ENCODE measurements at regions not wholly inside any gene's neighbourhood (a gene's known extent, or its start where the extent isn't known, plus 50 kb on each side); places are given as distances from the start of the nearest gene placed in this dataset.

- TF ChIP-seq CTCF (conservative IDR thresholded peaks at IDR 0.05; ENCODE audit: low read depth, low read length) (no peak), EZH2phosphoT487 (IDR thresholded peaks at IDR 0.05; ENCODE audit: borderline replicate concordance, low read length) (no peak), EZH2 (IDR thresholded peaks at IDR 0.05; ENCODE audit: low read length, unreplicated experiment) (no peak)
Observed at GRCh38 chr12:107377596-107378385, 284.4 kb upstream of the CRY1 start.

All from PC-3 (cell line).